Upper lobe of right lung (tissue), 1 donor: ENCODE measurements at regions not wholly inside any gene's neighbourhood (a gene's known extent, or its start where the extent isn't known, plus 50 kb on each side); places are given as distances from the start of the nearest gene placed in this dataset.

Experiments used
- ATAC-seq: fragments of 200-7000 bp; cut with Tn5 transposase; one replicate; pipeline ENCODE4 v1.9.1; 2020; ENCODE audit warnings: mild to moderate bottlenecking, moderate library complexity
- DNase-seq: peaks from one replicate; pipeline ENCODE4 v3.0.0-alpha.2; 2020
- H3K27ac ChIP-seq: fragments of 200-600 bp; one replicate; pipeline ENCODE4 v1.8.0; 2022
- H3K27me3 ChIP-seq: fragments of 200-600 bp; one replicate; pipeline ENCODE4 v1.8.0; 2022; ENCODE audit warnings: mild to moderate bottlenecking
- H3K36me3 ChIP-seq: fragments of 200-600 bp; one replicate; pipeline ENCODE4 v1.8.0; 2022
- H3K4me1 ChIP-seq: fragments of 200-600 bp; one replicate; pipeline ENCODE4 v1.8.0; 2022
- H3K4me3 ChIP-seq: fragments of 200-600 bp; one replicate; pipeline ENCODE4 v1.8.0; 2022; ENCODE audit warnings: mild to moderate bottlenecking
- H3K9me3 ChIP-seq: fragments of 200-600 bp; one replicate; pipeline ENCODE4 v1.8.0; 2022
- CTCF ChIP-seq: fragments of 200-600 bp; IDR thresholded peaks from one replicate; pipeline ENCODE4 v1.8.0; 2022; ENCODE audit warnings: antibody characterized with exemption
- intact Hi-C: fragments of 100-400 bp; cut with DNase I; formaldehyde crosslinking; loops from one replicate; pipeline ENCODE4 v1.11.0; 2022
- donor health status: DM: no; HTN: yes; CAD: no; lungs with severe emphysema.

GRCh38 chr5:86909418-86910295, 291.9 kb downstream of the COX7C start:
- ATAC-seq (no peak), DNase-seq (no peak)
- H3K36me3 ChIP-seq = no peaks in the 10 kb centered on the region
- H3K27ac ChIP-seq = no peak overlapping the region
- no peak overlapping the region for H3K4me3 ChIP-seq
- intact Hi-C loops = no loop called here
- TF ChIP-seq CTCF = no peak
- no peaks in the 10 kb centered on the region for H3K27me3 ChIP-seq
- H3K4me1 ChIP-seq = no peaks in the 10 kb centered on the region
- no peaks in the 10 kb centered on the region for H3K9me3 ChIP-seq

DNA sequence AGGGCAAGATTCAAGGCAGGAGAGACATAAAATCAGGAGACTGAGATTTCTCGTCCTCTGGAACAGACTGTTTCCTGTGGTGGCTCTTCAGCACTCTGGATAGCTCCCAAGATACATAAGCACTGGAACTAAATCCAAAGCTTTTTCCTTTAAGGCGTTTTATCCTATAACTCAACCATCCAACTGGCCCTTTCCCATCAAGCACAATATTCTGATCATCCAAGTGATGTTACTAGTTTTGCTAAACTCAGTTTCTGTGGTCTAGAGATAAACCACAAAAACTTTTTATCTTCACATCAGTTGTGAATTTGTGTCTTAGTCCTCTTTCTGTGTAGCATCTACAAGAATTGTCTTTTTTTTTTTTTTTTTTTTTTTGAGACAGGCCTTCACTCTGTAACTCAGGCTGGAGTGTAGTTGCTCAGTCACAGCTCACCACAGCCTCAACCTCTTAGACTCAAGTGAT, 299.4 kb downstream of the COX7C start:
- intact Hi-C loops = no loop called here
- TF ChIP-seq CTCF = no peak
- no peaks in the 10 kb centered on the region for H3K27me3 ChIP-seq
- ATAC-seq = no peak
- no peak overlapping the region for H3K4me3 ChIP-seq
- no peak for DNase-seq
- H3K36me3 ChIP-seq = no peaks in the 10 kb centered on the region
- no peak overlapping the region for H3K27ac ChIP-seq
- no peaks in the 10 kb centered on the region for H3K4me1 ChIP-seq
- no peaks in the 10 kb centered on the region for H3K9me3 ChIP-seq

DNA sequence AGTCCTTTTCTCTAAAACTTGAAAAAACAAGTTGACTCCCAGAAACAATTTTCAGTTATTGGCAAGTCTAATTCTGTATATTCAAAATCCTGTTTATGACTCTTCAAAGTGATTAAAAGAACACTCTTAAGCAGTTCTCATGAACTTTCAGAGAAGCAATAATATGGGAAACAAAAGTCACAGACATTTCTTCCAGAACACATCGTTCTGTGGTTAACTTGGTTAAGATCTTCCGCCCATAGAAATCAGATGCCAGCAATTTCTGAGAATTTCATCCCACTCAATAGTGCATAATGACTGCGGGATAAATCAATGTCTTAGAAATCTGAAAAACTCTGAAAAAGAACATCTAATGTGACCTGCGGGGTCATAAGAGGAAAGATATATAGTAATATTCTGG, 300.5 kb downstream of the COX7C start:
- no peaks in the 10 kb centered on the region for H3K9me3 ChIP-seq
- H3K36me3 ChIP-seq = no peaks in the 10 kb centered on the region
- ATAC-seq (no peak), DNase-seq (no peak)
- TF ChIP-seq CTCF = no peak
- H3K4me1 ChIP-seq = no peaks in the 10 kb centered on the region
- no peak overlapping the region for H3K27ac ChIP-seq
- intact Hi-C loops = no loop called here
- H3K4me3 ChIP-seq = no peak overlapping the region
- no peaks in the 10 kb centered on the region for H3K27me3 ChIP-seq

DNA sequence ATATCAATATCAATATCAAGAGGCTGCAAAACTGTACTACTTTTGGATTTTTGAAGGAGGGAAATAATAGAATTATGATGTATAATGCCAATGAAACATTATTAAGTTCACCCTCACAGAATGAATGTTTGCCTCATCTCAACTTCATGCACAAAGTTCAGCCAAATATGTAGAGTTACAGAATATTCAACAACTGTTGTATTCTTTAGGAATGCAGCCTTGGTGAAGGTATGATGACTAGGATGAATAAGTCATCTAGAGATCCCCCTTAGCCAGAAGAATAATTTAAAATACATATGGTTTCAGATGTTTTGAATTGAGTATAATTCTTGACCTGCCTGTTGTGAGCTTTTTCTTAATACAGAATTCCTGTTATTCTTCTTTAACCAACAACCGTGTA, 308.3 kb downstream of the COX7C start:
- intact Hi-C loops = no loop called here
- no peak for ATAC-seq
- no peak for TF ChIP-seq CTCF

DNA sequence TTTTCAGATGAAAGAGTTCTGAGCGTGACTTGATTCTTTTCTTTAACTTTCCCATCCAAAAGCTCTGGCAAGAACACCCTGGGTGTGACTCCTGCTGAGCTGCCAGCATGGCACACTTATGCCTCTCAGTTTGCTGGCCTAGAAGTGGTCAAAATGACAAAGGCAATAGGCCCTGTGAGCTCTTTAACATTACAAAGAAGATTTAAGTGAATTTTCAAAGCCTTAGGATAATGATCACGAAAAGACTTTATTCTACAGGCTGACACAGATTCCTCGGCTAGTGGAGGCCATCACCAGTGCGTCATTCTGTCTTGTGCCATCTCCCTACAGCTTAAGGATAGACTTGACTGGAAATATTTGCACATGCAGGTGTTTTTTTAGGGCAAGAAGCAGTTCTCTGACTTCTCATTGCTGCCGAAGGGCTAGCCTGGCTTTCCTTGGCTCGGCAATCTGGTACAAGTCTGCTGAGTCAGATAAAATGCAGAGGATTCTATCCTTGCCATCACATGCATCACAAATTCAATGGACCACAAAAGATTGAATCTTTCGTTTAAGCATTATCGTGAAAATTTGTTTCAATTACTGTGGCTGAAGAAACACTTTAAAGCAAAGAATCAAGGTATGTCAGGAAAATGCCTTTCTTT, 311.5 kb downstream of the COX7C start:
- intact Hi-C loops = no loop called here
- H3K27ac ChIP-seq = no peak overlapping the region
- H3K4me3 ChIP-seq = no peak overlapping the region
- H3K9me3 ChIP-seq = no peaks in the 10 kb centered on the region
- no peaks in the 10 kb centered on the region for H3K27me3 ChIP-seq
- no peaks in the 10 kb centered on the region for H3K36me3 ChIP-seq
- DNase-seq (no peak), ATAC-seq (no peak)
- H3K4me1 ChIP-seq = no peaks in the 10 kb centered on the region
- TF ChIP-seq CTCF = no peak

More for the DNA sequence above, 308.3 kb downstream of the COX7C start:
- no peaks in the 10 kb centered on the region for H3K36me3 ChIP-seq
- no peaks in the 10 kb centered on the region for H3K9me3 ChIP-seq
- H3K27me3 ChIP-seq = no peaks in the 10 kb centered on the region
- no peak for DNase-seq
- H3K4me3 ChIP-seq = no peak overlapping the region
- H3K4me1 ChIP-seq = no peaks in the 10 kb centered on the region
- no peak overlapping the region for H3K27ac ChIP-seq
